Fibroblast of villous mesenchyme (primary cell): ENCODE measurements at regions not wholly inside any gene's neighbourhood (a gene's known extent, or its start where the extent isn't known, plus 50 kb on each side); places are given as distances from the start of the nearest gene placed in this dataset.

Source experiments
- DNase-seq: peaks from one replicate; pipeline ENCODE4 v3.0.0-alpha.2; 2010; ENCODE audit warnings: low read depth
- H3K4me3 ChIP-seq: 2 replicates; pipeline ENCODE4 v1.5.1; 2011; ENCODE audit warnings: low read depth, mild to moderate bottlenecking, low read length
- CTCF ChIP-seq: IDR thresholded peaks from 2 replicates; pipeline ENCODE4 v1.5.1; 2012; ENCODE audit warnings: low read depth, mild to moderate bottlenecking, low read length; ENCODE audit not compliant: insufficient read depth

DNA sequence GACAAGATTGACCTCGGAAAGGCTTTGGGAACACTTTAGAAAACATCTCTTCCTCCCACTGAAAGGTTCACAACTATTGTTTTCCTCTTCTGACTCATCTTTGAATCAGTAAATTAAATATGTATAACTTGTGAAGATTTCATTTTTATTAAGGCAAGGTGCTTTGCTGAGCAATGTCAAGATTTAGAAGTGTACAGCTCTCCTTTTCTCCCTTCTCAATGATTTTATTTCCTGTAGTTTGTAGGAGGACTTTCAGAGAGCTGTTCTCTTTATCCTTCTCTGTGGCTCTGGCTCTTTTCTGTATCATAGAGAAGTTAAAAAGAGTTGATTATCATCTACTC, 594.2 kb downstream of the METTL15 start:
- no peak overlapping the region for H3K4me3 ChIP-seq
- DNase-seq: no peak
- no peak for TF ChIP-seq CTCF

DNA sequence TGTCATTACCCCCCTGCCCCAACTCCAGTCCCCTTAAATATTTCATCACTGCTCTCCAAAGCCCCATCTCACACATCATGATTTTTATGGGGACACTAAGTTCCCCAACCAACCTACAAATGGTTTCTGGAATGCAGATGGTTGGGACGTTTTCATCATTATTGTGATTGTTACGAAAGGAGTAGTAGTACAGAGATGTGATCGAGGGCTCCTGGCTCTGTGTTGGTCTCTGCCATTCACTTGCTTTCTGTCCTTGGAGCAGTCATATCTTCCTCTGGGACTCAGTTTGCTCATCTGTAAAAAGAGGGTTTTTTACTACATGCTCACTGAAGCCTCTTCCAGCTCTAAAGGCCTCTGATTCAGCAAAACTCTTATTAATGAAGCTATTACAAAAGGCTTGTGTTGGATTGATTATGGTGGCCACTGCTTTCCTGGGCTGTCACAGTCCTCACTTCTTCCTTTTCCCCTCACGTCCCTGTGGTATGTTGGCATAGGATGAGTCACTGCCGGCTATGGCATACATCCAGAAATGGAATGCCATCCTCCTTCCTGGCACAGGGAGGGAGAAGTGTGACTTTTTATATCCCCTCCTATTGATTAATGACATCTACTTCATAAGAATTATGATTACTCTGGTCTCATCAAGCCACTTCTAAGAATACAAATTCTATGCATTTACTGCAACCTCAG, 593.7 kb downstream of the METTL15 start:
- no peak for TF ChIP-seq CTCF
- H3K4me3 ChIP-seq: no peak overlapping the region
- no peak for DNase-seq

- DNase-seq: no peak
- TF ChIP-seq CTCF: no peak
- no peak overlapping the region for H3K4me3 ChIP-seq
These were observed 591.5 kb downstream of the METTL15 start for GRCh38 chr11:28699701-28700100.

GRCh38 chr11:28697920-28698827, 590.0 kb downstream of the METTL15 start:
- DNase-seq: peak; percentile 66
- peak; percentile 89 for TF ChIP-seq CTCF
- H3K4me3 ChIP-seq: no peak overlapping the region

- DNase-seq: peak; percentile 47
These were observed 588.4 kb downstream of the METTL15 start for GRCh38 chr11:28696591-28696990.

DNA sequence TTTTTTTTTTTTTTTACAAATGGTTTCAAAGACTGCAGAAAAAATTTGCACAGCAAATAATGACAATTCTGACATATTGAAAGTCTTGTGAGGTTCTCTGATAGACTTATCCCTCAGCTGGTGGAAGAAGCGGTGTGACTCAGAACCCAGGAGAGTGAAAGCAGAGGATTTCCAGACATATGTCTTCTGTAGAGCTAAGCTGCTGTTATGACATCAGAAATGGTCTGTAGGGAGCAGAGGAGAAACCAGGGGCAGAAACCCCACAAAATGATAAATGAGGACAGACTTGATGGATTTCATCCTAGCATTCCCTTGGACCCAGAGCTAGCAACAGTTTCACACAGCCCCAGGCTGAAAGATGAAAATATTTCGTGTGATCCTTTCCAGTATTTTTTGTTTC, 582.6 kb downstream of the METTL15 start:
- H3K4me3 ChIP-seq: no peak overlapping the region
- DNase-seq: peak; percentile 85
- TF ChIP-seq CTCF: no peak

More at GRCh38 chr11:28696591-28696990, 588.4 kb downstream of the METTL15 start:
- no peak for TF ChIP-seq CTCF
- H3K4me3 ChIP-seq: no peak overlapping the region
